ENCODE measurements at regions not wholly inside any gene's neighbourhood (a gene's known extent, or its start where the extent isn't known, plus 50 kb on each side); places are given as distances from the start of the nearest gene placed in this dataset.

DNA sequence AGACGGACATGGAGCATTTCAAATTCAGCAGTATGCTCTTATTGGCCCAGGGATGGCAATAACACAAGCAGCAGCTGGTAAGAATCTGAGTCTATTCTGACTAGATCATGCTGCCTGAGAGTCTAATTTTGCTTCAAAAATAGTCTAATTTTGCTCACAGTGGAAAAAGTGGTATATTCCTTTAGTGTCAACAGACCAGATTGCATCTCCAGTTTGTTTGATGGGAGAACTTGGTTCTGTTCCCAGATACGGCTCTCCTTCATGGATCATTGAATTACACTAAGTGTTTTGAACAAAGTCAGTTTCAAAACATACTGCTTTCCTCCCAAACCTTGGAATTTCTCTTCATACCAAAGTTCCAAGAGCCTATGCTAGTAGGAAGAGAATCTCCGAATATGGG is 586.1 kb downstream of the RNF144B start:
- DNase-seq, result no peak

DNA sequence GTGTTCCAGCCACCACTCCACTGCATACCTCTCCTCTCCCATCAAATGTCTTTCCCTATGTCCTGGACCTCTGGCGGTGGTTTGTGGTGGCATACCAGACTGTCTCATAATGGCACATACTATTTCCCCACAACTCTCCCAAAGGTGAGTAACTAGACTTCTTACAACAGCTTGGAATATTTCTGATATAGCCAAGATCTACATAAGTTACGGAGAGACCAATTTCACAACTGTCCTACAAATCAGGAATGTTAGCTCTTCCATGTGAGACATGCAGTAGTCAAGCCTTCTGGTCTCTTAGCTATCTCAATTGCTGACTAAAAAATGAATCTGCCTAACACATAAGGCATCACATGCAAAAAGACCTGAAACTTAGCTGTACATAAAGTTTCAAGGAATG is 588.9 kb downstream of the RNF144B start:
- no peak for DNase-seq

DNA sequence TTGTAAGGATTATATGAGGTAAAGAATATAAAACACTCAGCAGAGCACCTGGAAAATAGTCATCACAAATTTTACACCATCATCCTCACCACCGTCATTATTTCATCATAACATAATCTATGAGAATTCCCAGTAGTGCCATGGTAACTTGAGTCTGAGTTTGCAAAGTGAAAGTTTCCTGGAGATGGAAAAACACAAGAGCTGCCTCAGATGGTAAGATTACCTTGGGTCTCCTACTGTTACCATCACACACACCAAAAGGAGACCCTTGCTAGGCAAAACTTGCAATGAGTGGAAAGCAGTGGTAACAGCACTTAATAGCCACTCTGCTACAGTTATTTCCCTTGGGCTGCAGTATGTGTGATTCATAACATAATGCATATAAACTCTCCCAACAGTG is 589.8 kb downstream of the RNF144B start:
- no peak for DNase-seq

DNA sequence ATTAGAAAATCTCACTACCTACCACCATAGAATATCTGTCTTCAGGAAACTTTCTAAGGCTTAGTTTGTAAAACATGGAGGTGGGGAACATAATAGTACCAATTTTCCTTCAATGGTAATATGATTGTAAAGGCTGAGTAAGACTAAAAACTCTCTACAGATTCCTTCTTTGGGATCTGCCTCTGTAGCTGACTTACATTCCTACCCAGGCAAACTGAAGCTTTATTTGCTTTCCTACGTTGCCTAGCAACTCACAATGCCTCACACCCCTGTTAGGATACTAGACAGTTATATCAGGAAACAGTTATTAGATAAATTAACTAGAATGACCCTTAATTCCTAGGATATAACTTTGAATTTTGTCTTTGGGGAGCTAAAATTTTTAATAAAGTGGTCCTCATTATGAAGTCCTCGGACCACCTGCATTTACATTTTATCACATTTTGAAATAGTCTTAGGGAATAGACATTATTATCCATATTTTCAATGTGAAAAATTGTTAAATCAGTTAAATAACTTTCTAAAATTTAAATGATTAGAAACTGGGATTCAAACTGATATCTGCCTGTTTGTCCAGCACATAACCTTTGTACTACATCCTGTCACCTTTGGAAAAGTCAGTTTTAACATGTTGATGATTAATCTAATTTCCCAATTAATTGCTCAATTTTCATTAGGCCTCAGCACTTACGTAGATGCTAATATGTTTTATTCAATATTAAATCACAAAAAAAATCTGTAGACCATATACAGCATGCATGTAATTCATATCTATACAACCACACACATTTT is 591.4 kb downstream of the RNF144B start:
- no peak for DNase-seq

DNA sequence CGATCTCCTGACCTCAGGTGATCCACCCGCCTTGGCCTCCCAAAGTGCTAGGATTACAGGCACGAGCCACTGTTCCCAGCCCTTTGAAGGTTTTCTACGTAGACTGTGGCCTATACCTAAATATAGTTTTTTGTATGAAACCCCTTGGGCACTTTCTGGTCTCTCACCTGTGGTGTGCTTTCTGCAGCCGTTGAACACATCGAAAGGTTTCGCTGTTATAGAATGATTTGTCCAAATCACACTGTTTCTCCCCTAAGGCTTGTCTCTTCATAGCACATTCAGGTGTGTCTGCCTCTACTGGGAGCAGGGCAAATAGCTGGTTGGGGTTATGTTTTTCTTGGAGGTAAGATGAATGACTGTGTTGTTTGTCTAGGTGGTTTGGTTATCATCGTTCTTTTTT is 597.9 kb downstream of the RNF144B start:
- DNase-seq, result no peak

DNA sequence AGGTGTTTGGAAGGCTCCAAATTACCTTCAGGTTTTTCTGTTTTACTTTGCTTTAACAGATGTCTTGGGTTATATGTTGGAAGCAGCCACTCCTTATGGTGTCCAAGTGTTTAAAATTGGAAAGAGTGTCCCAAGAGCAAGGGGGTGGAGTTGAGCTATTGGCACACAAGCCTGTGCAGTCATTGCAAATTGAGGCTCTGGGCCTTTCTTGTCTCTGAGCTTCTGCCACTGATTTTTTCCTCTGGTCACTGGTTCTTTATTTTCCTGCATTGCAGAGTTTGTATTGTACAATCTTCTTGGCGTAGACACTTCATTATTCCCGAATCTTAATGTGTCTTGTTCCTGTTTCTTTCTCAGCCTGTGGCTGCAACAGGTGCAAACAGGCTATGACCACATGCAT is 598.8 kb downstream of the RNF144B start:
- no peak for DNase-seq

DNA sequence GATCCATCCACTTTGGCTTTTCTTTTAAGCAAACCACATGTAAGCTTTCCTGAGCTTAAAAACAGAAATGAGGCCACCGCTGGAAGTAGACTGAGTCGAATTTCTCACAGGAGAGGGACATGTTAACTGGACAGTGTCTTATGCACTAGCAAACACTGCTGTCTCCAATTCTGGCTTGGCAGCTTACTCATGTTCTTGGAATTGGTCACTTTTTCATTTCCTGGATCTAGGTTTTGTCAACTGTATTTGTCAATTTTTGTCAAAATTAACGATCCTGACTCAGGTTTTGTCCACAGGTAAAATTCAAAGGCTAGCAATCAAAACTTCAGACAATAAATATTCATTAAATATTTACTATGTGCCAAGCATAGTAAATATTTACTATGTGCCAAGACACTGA is 601.5 kb downstream of the RNF144B start:
- no peak for DNase-seq

DNA sequence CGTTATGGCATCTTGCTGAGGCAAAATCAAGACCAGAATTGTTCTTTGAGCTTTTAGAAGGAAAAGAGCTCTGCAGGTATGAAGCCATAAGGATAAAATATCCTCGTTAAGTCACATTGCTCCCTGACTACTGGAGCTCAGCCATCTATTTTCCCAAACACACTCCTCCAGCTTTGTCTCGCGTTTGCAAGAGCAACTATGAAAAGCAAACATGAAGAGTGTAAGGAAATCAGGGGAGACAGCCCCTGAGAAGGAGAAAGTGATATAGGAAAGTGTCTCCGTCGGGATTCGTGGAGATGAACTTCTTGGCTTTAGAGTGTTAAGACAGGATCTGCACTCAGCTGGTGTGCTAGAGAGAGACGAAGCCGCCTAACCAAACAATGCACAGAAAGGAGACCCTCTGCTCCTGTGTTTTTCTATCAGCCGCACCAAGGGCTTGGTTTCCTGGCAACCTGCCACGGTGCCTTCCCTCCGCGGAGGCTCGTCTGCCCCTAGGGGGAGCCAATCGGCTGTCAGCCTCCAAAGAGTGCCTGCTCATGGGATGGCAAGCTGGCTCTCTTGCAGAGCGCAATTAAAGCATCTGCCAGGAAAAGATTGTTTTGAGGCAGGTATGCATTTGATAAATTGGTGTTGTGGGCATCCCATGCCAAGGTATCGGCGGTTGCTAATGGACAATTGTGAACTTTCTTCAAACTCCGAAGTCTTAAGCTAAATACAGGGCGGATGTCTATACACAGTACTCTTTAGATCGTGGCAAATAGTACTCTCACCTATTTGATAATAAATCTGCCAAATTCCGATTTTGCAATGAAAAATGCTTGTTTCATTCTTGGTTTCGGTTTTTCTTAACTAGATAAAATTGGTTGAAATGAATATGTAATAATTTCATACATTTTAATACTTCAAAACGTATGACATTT is 603.2 kb downstream of the RNF144B start:
- DNase-seq, result peak; percentile 11

DNA sequence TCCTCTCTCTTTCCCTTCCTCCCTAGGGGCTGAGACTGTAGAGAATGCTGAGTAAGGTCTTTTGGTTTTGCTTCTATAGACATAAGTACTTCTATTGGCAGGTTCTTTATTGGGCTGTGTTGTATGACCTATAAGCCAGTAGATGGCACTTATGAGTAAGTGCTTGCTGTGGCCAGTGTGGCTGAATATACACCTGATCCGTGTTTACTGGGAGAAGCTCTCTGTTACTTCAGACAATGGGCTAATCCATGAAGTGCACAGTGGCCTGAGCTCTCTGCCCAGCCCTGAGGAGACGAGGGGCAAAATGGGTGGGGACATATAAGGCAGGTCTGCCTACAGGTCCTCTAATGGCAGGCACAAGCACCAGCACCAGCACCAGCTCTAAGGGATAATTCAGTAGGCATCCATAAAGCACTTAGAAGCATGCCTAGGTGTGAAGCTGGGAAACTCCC is 610.3 kb downstream of the RNF144B start:
- DNase-seq, result no peak

DNA sequence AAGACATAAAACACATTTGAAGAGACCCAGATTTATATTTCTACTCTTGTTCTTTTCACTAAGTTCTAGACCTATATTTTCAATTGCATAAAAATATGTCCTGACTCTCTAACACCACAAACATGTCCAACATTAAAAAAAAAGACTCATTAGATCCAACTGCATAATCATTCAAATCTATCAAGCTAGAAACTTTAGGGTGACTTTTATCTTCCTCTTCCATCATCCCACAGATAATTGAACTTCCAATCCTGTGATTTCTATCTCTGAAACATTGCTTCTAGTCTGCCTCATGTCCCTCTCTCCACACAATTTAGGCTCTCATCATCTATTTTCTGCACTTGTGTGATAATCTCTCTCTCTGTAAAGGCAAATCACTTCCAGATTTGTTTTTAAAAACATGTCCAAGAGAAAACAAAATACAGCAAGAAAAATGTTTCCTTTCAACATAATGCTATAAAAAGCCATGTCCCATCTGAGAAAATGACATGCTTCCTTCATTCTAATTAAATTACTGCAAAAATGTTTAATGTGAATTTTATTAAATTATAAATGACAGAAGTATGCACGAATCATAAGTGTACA is 615.9 kb downstream of the RNF144B start:
- DNase-seq, result no peak

DNA sequence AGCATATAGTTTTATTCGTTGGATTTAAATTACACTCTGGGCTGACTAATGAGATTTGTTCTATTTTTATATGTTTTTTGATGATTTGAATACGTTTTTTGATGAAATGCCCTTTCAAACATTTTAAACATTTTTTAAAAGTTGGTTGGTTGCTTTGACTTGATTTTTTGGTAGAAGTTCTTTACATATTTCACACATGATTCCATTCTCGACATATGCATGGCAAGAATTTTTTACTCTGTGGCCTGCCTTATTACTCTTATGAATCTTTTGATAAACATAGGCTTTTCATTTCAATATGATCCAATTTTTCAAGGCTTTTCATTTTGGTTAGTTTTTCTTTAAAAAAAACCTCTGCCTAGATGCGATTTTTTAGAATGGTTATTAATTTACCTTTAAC is 617.0 kb downstream of the RNF144B start:
- DNase-seq, result no peak

DNA sequence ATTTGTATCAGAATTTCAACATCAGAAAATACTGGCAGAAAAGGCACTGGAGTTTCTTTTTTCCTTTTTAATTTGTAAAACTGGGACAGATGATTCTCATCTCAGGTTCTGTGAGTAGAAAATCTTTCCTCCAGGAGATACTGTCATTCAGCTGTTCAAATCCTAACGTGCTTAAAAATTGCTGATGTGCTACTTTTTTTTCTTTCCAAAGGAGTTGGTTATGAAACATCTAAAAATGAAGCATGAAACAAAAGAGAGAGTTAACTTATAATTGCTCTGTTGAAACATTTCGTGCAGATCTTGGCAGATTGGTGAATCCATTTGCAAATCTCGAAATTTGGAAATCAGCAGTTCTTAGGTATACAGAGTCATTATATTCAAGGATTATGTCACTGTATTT is 622.6 kb downstream of the RNF144B start:
- no peak for DNase-seq

DNA sequence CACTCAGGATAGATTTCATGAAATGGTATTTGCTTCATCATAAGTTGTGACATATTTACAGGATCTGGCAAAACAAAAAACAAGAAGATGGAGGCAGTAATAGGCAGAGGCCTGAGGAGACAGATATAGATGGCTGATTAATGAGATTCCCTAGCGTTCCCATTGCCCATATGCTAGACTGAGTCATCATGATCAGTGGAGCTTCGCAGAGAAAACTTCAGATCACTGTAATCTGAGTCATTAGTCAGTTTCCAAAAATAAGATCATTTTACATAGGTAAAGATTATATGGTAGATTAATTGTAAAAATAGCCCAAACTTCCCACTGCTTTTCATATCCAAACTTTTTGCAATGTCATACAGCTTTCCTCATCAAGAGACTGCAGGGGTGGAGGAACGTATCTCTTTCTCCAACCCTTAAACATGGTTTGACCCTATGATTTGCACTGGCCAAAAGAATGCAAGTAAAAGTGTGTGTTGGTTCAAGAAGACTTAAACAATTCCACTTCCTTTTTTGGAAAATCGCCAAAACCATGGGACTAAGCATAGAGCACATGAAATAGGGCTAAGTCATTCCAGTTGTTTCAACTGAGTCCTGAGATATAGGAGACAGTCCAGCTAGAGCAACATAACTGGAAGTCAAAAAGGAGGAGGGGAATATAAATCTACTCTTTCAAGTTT is 626.0 kb downstream of the RNF144B start:
- DNase-seq, result no peak

DNA sequence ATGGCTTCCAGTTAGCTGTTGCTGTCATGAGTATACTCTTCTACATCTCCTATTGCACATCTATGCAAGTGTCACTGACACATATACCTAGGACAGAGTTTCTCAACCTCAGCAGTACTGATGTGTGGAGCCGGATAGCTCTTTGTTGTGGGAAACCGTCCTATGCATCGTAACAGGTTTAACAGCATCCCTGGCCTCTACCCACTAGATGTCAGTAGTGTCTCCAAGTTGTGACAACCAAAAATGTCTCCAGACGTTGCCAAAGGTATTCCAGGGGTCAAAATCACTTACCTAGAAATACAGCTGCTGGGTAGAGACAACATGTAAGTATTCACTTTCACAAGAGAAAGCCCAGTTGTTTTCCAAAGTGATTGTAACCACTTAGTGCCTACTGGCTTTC is 637.6 kb downstream of the RNF144B start:
- no peak for DNase-seq

DNA sequence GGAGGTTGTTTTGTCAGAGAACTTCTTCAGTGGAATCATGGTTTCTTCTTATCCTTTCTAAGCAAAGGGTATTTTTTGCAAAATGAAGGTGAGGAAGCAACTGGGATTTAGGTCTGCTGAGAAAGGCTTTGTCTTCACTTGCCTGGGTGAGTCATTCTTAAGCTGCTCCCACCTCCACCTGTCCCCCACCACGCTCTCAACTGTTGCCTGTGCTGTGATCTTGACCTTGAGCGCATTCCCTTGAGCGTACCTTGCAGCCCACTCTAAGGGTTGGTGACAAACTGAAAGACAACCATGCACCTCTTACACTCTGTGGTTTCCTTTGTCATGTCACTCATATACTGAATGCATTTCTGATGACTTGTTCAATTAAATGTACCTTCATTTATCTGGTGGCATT is 641.1 kb downstream of the RNF144B start:
- DNase-seq, result no peak

DNA sequence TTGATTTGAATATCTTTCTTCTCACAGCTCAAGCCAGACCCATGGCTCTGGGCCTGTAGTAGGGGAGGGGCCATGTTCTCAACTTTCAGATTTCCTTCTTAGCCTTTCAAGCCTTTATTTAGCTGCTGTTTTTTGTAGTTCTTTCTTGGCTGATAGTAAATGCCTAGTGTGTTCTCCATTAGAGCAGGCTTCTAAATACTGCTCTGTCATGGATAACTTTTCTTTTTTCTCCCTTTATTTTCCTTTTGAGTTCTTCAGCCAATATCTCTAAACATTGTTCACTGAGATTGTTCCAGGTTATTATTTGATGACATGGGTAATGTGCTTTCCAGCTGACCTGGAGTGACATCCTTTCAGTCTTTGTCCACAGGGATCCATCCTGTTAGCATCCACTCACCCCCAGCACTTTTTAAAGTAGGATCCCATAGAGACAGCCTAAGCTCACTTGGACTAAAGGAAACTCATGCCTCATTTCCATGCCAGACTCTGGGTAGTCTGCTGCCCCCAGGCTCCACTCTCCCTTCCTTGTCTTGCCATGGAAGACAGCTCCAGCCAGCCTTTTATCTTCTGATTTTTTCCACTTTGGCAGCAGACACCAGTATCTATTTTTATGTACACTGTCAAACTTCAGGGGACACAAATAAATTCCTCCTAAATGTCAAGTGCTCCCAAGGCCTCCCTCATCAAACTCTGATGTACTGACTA is 645.6 kb downstream of the RNF144B start:
- DNase-seq, result no peak

DNA sequence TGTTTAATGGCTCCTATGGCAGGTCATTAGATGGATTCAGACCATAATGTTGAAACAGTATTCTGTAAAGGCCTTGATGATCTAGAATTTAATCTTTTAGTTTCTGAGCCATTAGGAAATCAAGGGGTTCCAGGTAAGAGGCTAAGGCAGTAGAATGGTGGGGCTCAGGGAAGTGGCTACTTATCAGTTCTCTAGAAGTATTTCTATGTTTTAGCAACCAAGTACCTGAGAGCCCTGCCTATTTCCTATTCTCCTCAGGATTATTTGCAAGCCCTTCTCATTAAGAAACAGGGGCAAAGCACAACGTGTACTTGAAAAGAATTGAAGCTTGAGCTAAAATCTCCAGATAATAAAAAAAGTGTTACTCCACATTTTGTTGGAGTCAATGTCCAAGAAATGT is 646.5 kb downstream of the RNF144B start:
- no peak for DNase-seq

DNA sequence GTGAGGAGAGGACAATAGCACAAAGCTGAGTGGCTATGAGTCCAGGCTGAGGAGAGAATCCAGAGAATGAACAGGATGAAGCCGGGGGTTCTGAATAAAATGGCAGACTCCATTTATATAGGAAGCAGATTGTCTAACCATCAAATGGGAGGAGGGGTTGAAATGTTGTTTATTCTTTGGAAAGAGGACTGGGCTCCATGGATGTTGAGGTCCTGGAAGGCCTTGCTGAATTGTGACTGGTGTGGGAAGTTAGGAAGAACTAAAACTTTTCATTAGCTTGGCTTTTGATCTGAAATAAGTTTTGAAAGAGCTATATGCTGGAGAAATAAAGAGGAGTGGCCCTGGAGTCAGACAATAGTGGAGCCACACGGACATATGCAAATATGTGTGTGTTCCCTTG is 647.8 kb downstream of the RNF144B start:
- no peak for DNase-seq

DNA sequence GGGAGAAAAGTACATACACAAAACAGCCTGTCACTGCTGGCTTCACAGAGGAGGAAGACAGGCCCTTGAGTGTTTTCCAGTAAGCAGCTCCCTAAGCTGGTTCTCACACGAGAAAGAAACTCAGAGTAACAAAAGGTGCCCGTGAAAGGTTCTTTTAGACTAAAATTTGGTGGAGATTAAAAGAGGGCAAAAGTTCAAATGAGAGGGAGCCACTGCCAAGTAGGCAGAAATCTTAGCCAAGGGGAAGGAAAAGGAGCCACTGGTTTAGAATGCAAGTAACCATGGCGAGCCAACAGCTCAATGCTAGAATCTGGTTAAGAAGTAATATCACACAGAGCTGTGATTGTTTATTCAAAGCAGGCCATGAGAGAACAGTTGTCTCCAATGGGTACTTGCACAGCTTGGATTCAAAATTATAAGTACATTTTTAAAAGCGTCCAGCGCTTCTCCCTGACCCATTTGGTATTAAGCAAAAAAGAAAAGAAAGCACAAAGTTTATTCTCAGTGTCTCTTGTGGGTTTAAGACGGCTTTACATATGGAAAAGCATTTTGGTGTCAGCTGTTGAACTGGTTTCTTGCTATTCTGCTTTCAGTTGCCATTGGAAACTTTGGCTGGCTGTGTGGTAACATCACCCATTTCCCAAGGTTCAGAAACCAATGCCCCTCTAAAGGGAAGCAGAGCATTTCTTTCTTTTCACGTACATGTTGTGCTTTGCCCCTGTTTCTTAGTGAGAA is 648.5 kb downstream of the RNF144B start:
- no peak for DNase-seq

DNA sequence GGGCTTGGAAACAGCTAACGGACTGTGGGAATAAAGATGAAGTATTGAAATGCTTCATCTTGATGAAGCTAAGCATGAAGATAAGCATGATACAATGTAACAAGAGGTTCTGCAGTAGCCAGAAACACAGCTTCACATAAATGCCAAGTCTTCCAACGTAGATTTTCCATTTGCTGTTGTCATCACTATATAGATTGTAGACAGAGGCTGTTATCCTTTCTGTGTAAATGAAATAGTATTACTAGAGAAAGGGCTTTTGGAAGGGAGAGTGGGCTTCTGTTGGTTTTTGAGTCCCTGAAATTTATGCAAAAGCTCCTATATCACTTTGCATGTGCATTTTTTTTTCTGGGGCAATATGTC is 649.0 kb downstream of the RNF144B start:
- DNase-seq, result no peak

DNA sequence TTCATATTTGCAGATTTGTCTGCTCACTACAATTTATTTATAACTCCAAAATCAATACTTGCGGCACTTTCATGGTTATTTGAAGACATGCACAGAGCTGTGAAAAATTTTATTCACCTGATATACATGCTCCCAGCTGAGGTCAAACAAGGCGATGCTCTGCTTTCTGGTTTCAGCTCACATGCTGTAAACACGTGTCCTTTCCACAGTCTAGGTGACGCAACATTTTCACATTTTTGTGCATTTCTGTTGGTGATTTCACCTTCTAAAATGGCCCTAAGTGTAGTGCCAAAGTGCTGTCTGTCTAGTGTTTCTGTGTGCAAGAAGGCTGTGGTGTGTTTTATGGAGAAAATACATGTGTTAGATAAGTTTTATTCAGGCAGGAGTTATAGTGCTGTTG is 650.5 kb downstream of the RNF144B start:
- DNase-seq, result no peak

DNA sequence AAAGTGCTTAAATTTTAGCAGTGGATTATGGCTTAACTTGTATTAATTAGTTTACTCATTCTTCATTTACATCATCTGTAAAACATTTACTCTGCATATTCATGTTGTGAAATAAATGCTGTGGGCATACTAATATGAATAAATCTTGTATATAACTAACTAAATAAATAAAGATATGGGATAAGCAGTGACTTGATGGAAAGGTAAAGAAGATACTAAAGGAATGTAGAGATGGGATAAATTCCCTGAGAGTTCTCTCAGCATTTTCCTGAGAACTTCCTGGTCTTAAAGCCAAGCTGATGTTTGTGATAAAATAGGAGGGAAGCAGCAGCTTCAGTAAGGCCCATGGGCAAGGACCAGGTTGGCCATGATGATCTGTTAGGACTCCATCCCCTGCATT is 652.1 kb downstream of the RNF144B start:
- DNase-seq, result no peak
